ENCODE measurements at regions not wholly inside any gene's neighbourhood (a gene's known extent, or its start where the extent isn't known, plus 50 kb on each side); places are given as distances from the start of the nearest gene placed in this dataset.

GRCh38 chr13:27014406-27015359, 156.9 kb downstream of the USP12 start:
- TF ChIP-seq ARNT (IDR thresholded peaks at IDR 0.05), result no peak
- no peak for TF ChIP-seq SP1 (IDR thresholded peaks at IDR 0.05)
- no peak for TF ChIP-seq BHLHE40 (IDR thresholded peaks at IDR 0.05; ENCODE audit: borderline replicate concordance)
- TF ChIP-seq FOXA1 (IDR thresholded peaks at IDR 0.05), result no peak
- TF ChIP-seq FOXM1 (IDR thresholded peaks at IDR 0.05; ENCODE audit: borderline replicate concordance), result no peak
